Stimulated activated naive B cell treated with anti-CD40 and anti-IgM and Interleukin-4, amounts not matched to agents 10 μg/mL and 1 μg/mL and 100 μg/mL, for 72 hours (primary cell): ENCODE measurements at regions not wholly inside any gene's neighbourhood (a gene's known extent, or its start where the extent isn't known, plus 50 kb on each side); places are given as distances from the start of the nearest gene placed in this dataset.
"Not testable (repeated sequence)": the region's sequence is repeated elsewhere in the genome, so short reads cannot be mapped to it uniquely, and the experiment has no call there.

Experiments
- ATAC-seq, 2 donors: fragments of 150-1000 bp; cut with Tn5 transposase; replicated peaks; 2 replicates each; pipeline ENCODE4 v1.10.0; 2021; ENCODE audit warnings: moderate library complexity in 1 of 2
- DNase-seq: peaks from one replicate; pipeline ENCODE4 v3.0.0; 2021
- H3K27ac Mint-ChIP-seq: one replicate; pipeline ENCODE4 v1.8.0; 2022; ENCODE audit warnings: mild to moderate bottlenecking, mixed read lengths
- H3K27me3 Mint-ChIP-seq, 2 donors: one replicate each; pipeline ENCODE4 v1.8.0; 2022; ENCODE audit warnings: mixed read lengths in 2 of 2
- H3K36me3 Mint-ChIP-seq, 2 donors: one replicate each; pipeline ENCODE4 v1.8.0; 2022; ENCODE audit warnings: mixed read lengths in 2 of 2, mild to moderate bottlenecking in 1 of 2
- H3K4me1 Mint-ChIP-seq, 2 donors: one replicate each; pipeline ENCODE4 v1.8.0; 2022; ENCODE audit warnings: mixed read lengths in 2 of 2, mild to moderate bottlenecking in 1 of 2
- H3K4me3 Mint-ChIP-seq, 2 donors: one replicate each; pipeline ENCODE4 v1.8.0; 2022; ENCODE audit warnings: mild to moderate bottlenecking in 2 of 2, mixed read lengths in 2 of 2, moderate library complexity in 1 of 2
- H3K9me3 Mint-ChIP-seq, 2 donors: one replicate each; pipeline ENCODE4 v1.8.0; 2022; ENCODE audit warnings: mixed read lengths in 2 of 2, mild to moderate bottlenecking in 1 of 2

- no peak overlapping the region for H3K4me3 Mint-ChIP-seq
- no peaks in the 10 kb centered on the region for H3K9me3 Mint-ChIP-seq
- H3K27ac Mint-ChIP-seq: no peak overlapping the region
- peaks cover 24% of the 10 kb centered on the region in 2 donors for H3K4me1 Mint-ChIP-seq
- ATAC-seq: no peak
- H3K36me3 Mint-ChIP-seq: no peaks in the 10 kb centered on the region
- DNase-seq: no peak
- H3K27me3 Mint-ChIP-seq: peaks cover 64 to 66% of the 10 kb centered on the region in 2 donors
These were observed 139.5 kb downstream of the DLL1 start for GRCh38 chr6:170151321-170151771.

GRCh38 chr6:170150590-170150945 lies 140.3 kb downstream of the DLL1 start:
- H3K9me3 Mint-ChIP-seq: peaks cover 2 to 3% of the 10 kb centered on the region in 2 donors
- no peak overlapping the region for H3K27ac Mint-ChIP-seq
- no peak for ATAC-seq
- peaks cover 24 to 26% of the 10 kb centered on the region in 2 donors for H3K4me1 Mint-ChIP-seq
- no peak overlapping the region for H3K4me3 Mint-ChIP-seq
- no peaks in the 10 kb centered on the region for H3K36me3 Mint-ChIP-seq
- H3K27me3 Mint-ChIP-seq: peaks cover 64 to 66% of the 10 kb centered on the region in 2 donors
- DNase-seq: no peak

GRCh38 chr6:170149681-170150589 lies 140.9 kb downstream of the DLL1 start:
- Mint-ChIP-seq H3K4me1 (peaks cover 24 to 26% of the 10 kb centered on the region in 2 donors), H3K9me3 (peaks cover 5 to 6% of the 10 kb centered on the region in 2 donors), H3K27ac (no peak overlapping the region), H3K36me3 (peaks cover 0 to under 1% of the 10 kb centered on the region in 2 donors), H3K4me3 (no peak overlapping the region), H3K27me3 (peaks cover 64 to 66% of the 10 kb centered on the region in 2 donors)
- no peak for DNase-seq
- no peak for ATAC-seq

- peaks cover 60 to 63% of the 10 kb centered on the region in 2 donors for H3K27me3 Mint-ChIP-seq
- DNase-seq: no peak
- ATAC-seq: no peak
- H3K27ac Mint-ChIP-seq: no peak overlapping the region
- peaks cover 24 to 30% of the 10 kb centered on the region in 2 donors for H3K4me1 Mint-ChIP-seq
- peaks cover 2 to 7% of the 10 kb centered on the region in 2 donors for H3K36me3 Mint-ChIP-seq
- H3K4me3 Mint-ChIP-seq: no peak overlapping the region
- H3K9me3 Mint-ChIP-seq: peaks cover 11 to 12% of the 10 kb centered on the region in 2 donors
These were observed 142.0 kb downstream of the DLL1 start for GRCh38 chr6:170148709-170149470.

GRCh38 chr6:170147832-170148708 lies 142.8 kb downstream of the DLL1 start:
- peaks cover 23 to 30% of the 10 kb centered on the region in 2 donors for H3K4me1 Mint-ChIP-seq
- peaks cover 2 to 7% of the 10 kb centered on the region in 2 donors for H3K36me3 Mint-ChIP-seq
- no peak for DNase-seq
- peak overlapping the region; percentile 83 for H3K27ac Mint-ChIP-seq
- H3K27me3 Mint-ChIP-seq: peaks cover 52 to 57% of the 10 kb centered on the region in 2 donors
- ATAC-seq: peak; percentile 70 to 77
- peaks cover 12 to 14% of the 10 kb centered on the region in 2 donors for H3K9me3 Mint-ChIP-seq
- H3K4me3 Mint-ChIP-seq: peak overlapping the region; percentile 35 to 56

GRCh38 chr6:170147056-170147787 lies 143.7 kb downstream of the DLL1 start:
- ATAC-seq (no peak), DNase-seq (no peak)
- Mint-ChIP-seq H3K27me3 (peaks cover 44 to 50% of the 10 kb centered on the region in 2 donors), H3K4me3 (peak overlapping the region in 1 of 2 donors; percentile 56), H3K36me3 (peaks cover 2 to 7% of the 10 kb centered on the region in 2 donors), H3K4me1 (peaks cover 20 to 30% of the 10 kb centered on the region in 2 donors), H3K9me3 (peaks cover 12 to 15% of the 10 kb centered on the region in 2 donors), H3K27ac (no peak overlapping the region)

- DNase-seq: no peak
- peaks cover 12 to 15% of the 10 kb centered on the region in 2 donors for H3K9me3 Mint-ChIP-seq
- peaks cover 38 to 44% of the 10 kb centered on the region in 2 donors for H3K27me3 Mint-ChIP-seq
- H3K4me1 Mint-ChIP-seq: peaks cover 20 to 30% of the 10 kb centered on the region in 2 donors
- no peak overlapping the region for H3K27ac Mint-ChIP-seq
- H3K4me3 Mint-ChIP-seq: no peak overlapping the region
- no peak for ATAC-seq
- peaks cover 2 to 7% of the 10 kb centered on the region in 2 donors for H3K36me3 Mint-ChIP-seq
These were observed 144.2 kb downstream of the DLL1 start for GRCh38 chr6:170146640-170147039.

GRCh38 chr6:170146131-170146530 lies 144.7 kb downstream of the DLL1 start:
- Mint-ChIP-seq H3K27me3 (peaks cover 33 to 39% of the 10 kb centered on the region in 2 donors), H3K4me1 (peaks cover 20 to 30% of the 10 kb centered on the region in 2 donors), H3K9me3 (peaks cover 12 to 15% of the 10 kb centered on the region in 2 donors), H3K27ac (peak overlapping the region; percentile 31)
- H3K36me3 Mint-ChIP-seq, ATAC-seq, DNase-seq, H3K4me3 Mint-ChIP-seq: not testable (repeated sequence)

- H3K36me3 Mint-ChIP-seq, H3K4me3 Mint-ChIP-seq: not testable (repeated sequence)
- ATAC-seq: peak; percentile 14 to 29
These were observed 145.2 kb downstream of the DLL1 start for GRCh38 chr6:170145716-170146115.

GRCh38 chr6:170145272-170145592 lies 145.6 kb downstream of the DLL1 start:
- peaks cover 24 to 32% of the 10 kb centered on the region in 2 donors for H3K27me3 Mint-ChIP-seq
- ATAC-seq (no peak), DNase-seq (no peak)
- H3K4me1 Mint-ChIP-seq: peaks cover 20 to 30% of the 10 kb centered on the region in 2 donors
- no peak overlapping the region for H3K4me3 Mint-ChIP-seq
- H3K9me3 Mint-ChIP-seq: peaks cover 12 to 15% of the 10 kb centered on the region in 2 donors
- peaks cover 2 to 7% of the 10 kb centered on the region in 2 donors for H3K36me3 Mint-ChIP-seq
- no peak overlapping the region for H3K27ac Mint-ChIP-seq

More at GRCh38 chr6:170145716-170146115, 145.2 kb downstream of the DLL1 start:
- H3K27me3 Mint-ChIP-seq: peaks cover 29 to 37% of the 10 kb centered on the region in 2 donors
- DNase-seq: not testable (repeated sequence)
- H3K4me1 Mint-ChIP-seq: peaks cover 20 to 30% of the 10 kb centered on the region in 2 donors
- H3K27ac Mint-ChIP-seq: peak overlapping the region; percentile 86
- peaks cover 12 to 15% of the 10 kb centered on the region in 2 donors for H3K9me3 Mint-ChIP-seq

GRCh38 chr6:170144571-170145271 lies 146.2 kb downstream of the DLL1 start:
- H3K27ac Mint-ChIP-seq: peak overlapping the region; percentile 63

GRCh38 chr6:170143401-170144150 lies 147.3 kb downstream of the DLL1 start:
- H3K4me3 Mint-ChIP-seq: no peak overlapping the region
- no peak for DNase-seq
- no peak for ATAC-seq
- peaks cover 13 to 23% of the 10 kb centered on the region in 2 donors for H3K4me1 Mint-ChIP-seq
- H3K36me3 Mint-ChIP-seq: peaks cover 2 to 8% of the 10 kb centered on the region in 2 donors
- H3K27me3 Mint-ChIP-seq: peaks cover 7 to 17% of the 10 kb centered on the region in 2 donors
- H3K9me3 Mint-ChIP-seq: peaks cover 20 to 23% of the 10 kb centered on the region in 2 donors
- H3K27ac Mint-ChIP-seq: no peak overlapping the region

More at GRCh38 chr6:170144571-170145271, 146.2 kb downstream of the DLL1 start:
- Mint-ChIP-seq H3K27me3 (peaks cover 19 to 27% of the 10 kb centered on the region in 2 donors), H3K9me3 (peaks cover 12 to 15% of the 10 kb centered on the region in 2 donors), H3K4me3 (peak overlapping the region in 1 of 2 donors; percentile 14), H3K36me3 (peaks cover 2 to 7% of the 10 kb centered on the region in 2 donors), H3K4me1 (peaks cover 20 to 30% of the 10 kb centered on the region in 2 donors)
- no peak for DNase-seq
- no peak for ATAC-seq
